SK-N-SH treated with all-trans-retinoic acid at 6 μM for 48 hours (cell line): ENCODE measurements at regions not wholly inside any gene's neighbourhood (a gene's known extent, or its start where the extent isn't known, plus 50 kb on each side); places are given as distances from the start of the nearest gene placed in this dataset.
A peak's percentile ranks its signal among the peaks of the same experiment; 100 is the strongest.

ENCODE experiments used
- ATAC-seq: fragments of 200-7000 bp; cut with Tn5 transposase; 3 replicates; pipeline ENCODE4 v1.9.1; 2020; ENCODE audit warnings: mild to moderate bottlenecking, moderate library complexity
- ARNTL ChIP-seq: fragments of 450-650 bp; formaldehyde crosslinking; IDR thresholded peaks from 2 replicates; pipeline ENCODE4 v1.5.0; 2020; ENCODE audit warnings: low read depth, mild to moderate bottlenecking, moderate library complexity, borderline replicate concordance
- CSDC2 ChIP-seq: fragments of 250-450 bp; sonication (Bioruptor Pico); IDR thresholded peaks from 2 replicates; pipeline ENCODE4 v1.5.0; 2020; ENCODE audit warnings: mild to moderate bottlenecking, moderate library complexity
- ISL1 ChIP-seq: fragments of 250-450 bp; sonication (Bioruptor Pico); IDR thresholded peaks from 2 replicates; pipeline ENCODE4 v2.1.2; 2022; ENCODE audit warnings: mild to moderate bottlenecking, moderate library complexity
- OSR1 ChIP-seq: fragments of 250-450 bp; sonication (Bioruptor Pico); IDR thresholded peaks from 2 replicates; pipeline ENCODE4 v1.8.0; 2022; ENCODE audit warnings: moderate library complexity, mild to moderate bottlenecking, inconsistent platforms
- PPARA ChIP-seq: fragments of 250-450 bp; sonication (Bioruptor Pico); IDR thresholded peaks from 2 replicates; pipeline ENCODE4 v1.5.0; 2020; ENCODE audit warnings: mild to moderate bottlenecking, borderline replicate concordance
- RARB ChIP-seq: fragments of 250-450 bp; sonication (Bioruptor Pico); IDR thresholded peaks from 2 replicates; pipeline ENCODE4 v1.8.0; 2021; ENCODE audit warnings: mild to moderate bottlenecking, moderate library complexity
- TCF4 ChIP-seq: fragments of 250-450 bp; sonication (Bioruptor Pico); IDR thresholded peaks from 2 replicates; pipeline ENCODE4 v1.8.0; 2021; ENCODE audit warnings: mild to moderate bottlenecking, moderate library complexity, borderline replicate concordance
- TOX ChIP-seq: fragments of 250-450 bp; sonication (Bioruptor Pico); IDR thresholded peaks from 2 replicates; pipeline ENCODE4 v1.8.0; 2021; ENCODE audit warnings: mild to moderate bottlenecking, moderate library complexity, borderline replicate concordance
- ZC3H10 ChIP-seq: fragments of 250-450 bp; sonication (Bioruptor Pico); IDR thresholded peaks from 2 replicates; pipeline ENCODE4 v1.5.1; 2021; ENCODE audit warnings: mild to moderate bottlenecking, moderate library complexity
- ZFP3 ChIP-seq: fragments of 250-450 bp; sonication (Bioruptor Pico); IDR thresholded peaks from 2 replicates; pipeline ENCODE4 v1.5.0; 2020; ENCODE audit warnings: mild to moderate bottlenecking, moderate library complexity
- ZFP30 ChIP-seq: fragments of 450-650 bp; formaldehyde crosslinking; IDR thresholded peaks from 2 replicates; pipeline ENCODE4 v1.5.0; 2022; ENCODE audit warnings: mild to moderate bottlenecking, moderate library complexity
- ZNF565 ChIP-seq: fragments of 450-650 bp; formaldehyde crosslinking; conservative IDR thresholded peaks from 2 replicates; pipeline ENCODE4 v1.5.0; 2020; ENCODE audit warnings: low read depth, mild to moderate bottlenecking, moderate library complexity
- TF ChIP-seq, protein P1 (sequence below): fragments of 250-450 bp; sonication (Bioruptor Pico); IDR thresholded peaks from 2 replicates; pipeline ENCODE4 v1.5.0; 2020; ENCODE audit warnings: mild to moderate bottlenecking, moderate library complexity
- TF ChIP-seq, protein P2 (sequence below): fragments of 250-450 bp; sonication (Bioruptor Pico); IDR thresholded peaks from 2 replicates; pipeline ENCODE4 v1.5.1; 2021; ENCODE audit warnings: mild to moderate bottlenecking, moderate library complexity
- TF ChIP-seq, protein P3 (sequence below): fragments of 250-450 bp; sonication (Bioruptor Pico); IDR thresholded peaks from 2 replicates; pipeline ENCODE4 v1.8.0; 2021; ENCODE audit warnings: low read depth, mild to moderate bottlenecking, moderate library complexity, borderline replicate concordance

DNA sequence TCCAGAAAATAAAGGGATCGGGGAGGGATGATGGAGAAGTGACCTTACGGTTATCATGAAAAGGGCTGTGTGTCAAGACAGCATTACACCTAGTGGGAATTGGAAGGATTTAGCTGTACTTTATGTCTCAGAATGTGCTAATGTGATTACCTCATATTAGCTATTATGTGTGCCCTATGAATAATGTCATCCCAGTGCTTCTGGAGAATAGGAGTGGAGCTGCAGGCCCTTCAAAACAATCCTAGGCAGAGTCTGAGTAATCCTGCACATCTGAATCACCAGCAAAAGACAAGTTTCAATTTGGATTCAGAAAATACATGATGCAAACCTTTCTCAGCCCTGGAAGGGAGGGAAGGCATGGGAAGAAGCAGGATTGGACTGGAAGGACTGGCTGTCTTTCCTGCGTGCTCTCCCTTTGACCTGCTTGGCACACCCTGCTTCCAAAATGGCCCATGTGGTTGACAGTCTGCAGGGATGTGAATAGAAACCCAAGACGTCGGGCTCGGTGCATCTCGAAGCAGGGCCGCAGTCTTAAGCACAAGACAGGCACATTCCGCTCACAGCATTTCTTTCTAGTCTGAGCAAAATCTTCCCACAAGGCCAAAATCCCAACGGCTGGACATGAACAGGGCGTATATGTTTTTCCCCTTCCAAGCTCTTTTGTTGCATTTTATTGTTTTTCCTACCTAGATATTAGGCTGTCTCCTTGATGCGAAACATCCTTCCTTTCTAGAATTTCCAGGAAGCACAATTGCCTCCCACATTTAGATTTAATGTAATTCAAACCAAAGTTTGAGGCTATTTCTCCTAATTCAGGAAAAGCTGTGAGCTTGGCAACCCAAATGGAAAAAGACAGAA, 54.3 kb upstream of the TARBP1 start:
- 0 out of 2 replicates have a peak, but pooled peaks have one; percentile 40 for TF ChIP-seq ZC3H10 (CRISPR knock-in tag)
- TF ChIP-seq, protein P1, sequence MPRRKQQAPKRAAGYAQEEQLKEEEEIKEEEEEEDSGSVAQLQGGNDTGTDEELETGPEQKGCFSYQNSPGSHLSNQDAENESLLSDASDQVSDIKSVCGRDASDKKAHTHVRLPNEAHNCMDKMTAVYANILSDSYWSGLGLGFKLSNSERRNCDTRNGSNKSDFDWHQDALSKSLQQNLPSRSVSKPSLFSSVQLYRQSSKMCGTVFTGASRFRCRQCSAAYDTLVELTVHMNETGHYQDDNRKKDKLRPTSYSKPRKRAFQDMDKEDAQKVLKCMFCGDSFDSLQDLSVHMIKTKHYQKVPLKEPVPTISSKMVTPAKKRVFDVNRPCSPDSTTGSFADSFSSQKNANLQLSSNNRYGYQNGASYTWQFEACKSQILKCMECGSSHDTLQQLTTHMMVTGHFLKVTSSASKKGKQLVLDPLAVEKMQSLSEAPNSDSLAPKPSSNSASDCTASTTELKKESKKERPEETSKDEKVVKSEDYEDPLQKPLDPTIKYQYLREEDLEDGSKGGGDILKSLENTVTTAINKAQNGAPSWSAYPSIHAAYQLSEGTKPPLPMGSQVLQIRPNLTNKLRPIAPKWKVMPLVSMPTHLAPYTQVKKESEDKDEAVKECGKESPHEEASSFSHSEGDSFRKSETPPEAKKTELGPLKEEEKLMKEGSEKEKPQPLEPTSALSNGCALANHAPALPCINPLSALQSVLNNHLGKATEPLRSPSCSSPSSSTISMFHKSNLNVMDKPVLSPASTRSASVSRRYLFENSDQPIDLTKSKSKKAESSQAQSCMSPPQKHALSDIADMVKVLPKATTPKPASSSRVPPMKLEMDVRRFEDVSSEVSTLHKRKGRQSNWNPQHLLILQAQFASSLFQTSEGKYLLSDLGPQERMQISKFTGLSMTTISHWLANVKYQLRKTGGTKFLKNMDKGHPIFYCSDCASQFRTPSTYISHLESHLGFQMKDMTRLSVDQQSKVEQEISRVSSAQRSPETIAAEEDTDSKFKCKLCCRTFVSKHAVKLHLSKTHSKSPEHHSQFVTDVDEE (CRISPR knock-in tag), result no peak
- no peak for TF ChIP-seq TCF4 (CRISPR knock-in tag)
- TF ChIP-seq RARB, result 0 out of 2 replicates have a peak, but pooled peaks have one; percentile 12
- TF ChIP-seq ISL1, result peak; percentile 84
- TF ChIP-seq TOX (CRISPR knock-in tag), result peak; percentile 16; the same call in 1 of the 2 replicates
- peak; percentile 62 for ATAC-seq

DNA sequence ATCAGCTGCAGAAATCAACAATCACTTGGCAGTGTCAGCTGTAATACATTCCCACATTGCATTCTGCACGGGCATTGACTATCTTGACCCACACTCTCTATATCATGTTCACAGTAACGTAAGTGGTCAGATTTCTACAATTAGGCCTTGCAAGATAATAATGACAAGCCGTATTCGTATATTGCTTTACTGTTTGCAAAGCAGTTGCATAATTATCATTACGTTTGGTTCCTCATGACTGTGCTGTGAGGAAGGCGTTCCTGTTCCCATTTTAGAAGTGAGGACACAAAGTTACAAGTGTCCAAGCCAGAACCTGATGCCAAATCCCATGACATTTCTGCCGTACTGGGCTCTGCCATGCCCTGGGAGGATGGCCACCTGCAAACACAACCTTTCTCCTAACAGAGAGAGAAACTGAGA, 53.5 kb upstream of the TARBP1 start:
- ATAC-seq, result no peak

DNA sequence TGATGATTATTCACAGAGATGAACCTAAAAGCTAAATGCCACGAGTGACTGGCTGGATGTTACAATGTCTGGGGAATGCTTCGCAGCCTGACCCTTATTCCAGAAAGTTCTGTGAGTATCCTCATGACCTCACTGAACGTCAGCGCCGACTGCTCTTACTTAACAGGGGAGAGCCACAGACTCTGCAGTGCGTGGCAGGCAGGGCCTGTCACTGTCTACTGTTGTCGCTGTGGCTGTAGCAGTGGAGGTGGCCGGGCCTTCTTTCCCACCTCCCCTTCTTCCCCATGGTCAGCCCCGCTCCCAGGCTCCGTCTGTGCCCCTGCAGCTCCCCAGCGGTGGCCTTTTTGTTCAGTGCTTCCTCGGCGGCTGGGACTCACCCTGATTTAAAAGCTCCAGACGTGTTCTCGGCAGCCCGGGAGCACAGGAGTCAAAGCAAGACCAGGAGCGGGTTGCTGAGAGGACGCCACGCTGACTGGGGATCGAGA, 52.2 kb upstream of the TARBP1 start:
- TF ChIP-seq CSDC2, result no peak
- TF ChIP-seq, all 23 proteins: peak for 0
- no peak for ATAC-seq

More for the DNA sequence above, 53.5 kb upstream of the TARBP1 start:
- no peak for TF ChIP-seq ZFP3 (CRISPR knock-in tag)
- no peak for TF ChIP-seq OSR1 (CRISPR knock-in tag)
- TF ChIP-seq, protein P2, sequence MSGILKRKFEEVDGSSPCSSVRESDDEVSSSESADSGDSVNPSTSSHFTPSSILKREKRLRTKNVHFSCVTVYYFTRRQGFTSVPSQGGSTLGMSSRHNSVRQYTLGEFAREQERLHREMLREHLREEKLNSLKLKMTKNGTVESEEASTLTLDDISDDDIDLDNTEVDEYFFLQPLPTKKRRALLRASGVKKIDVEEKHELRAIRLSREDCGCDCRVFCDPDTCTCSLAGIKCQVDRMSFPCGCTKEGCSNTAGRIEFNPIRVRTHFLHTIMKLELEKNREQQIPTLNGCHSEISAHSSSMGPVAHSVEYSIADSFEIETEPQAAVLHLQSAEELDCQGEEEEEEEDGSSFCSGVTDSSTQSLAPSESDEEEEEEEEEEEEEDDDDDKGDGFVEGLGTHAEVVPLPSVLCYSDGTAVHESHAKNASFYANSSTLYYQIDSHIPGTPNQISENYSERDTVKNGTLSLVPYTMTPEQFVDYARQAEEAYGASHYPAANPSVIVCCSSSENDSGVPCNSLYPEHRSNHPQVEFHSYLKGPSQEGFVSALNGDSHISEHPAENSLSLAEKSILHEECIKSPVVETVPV (CRISPR knock-in tag), result no peak
- TF ChIP-seq ZFP30 (CRISPR knock-in tag), result no peak
- TF ChIP-seq TCF4 (CRISPR knock-in tag), result no peak
- TF ChIP-seq, protein P1 (CRISPR knock-in tag), result no peak
- TF ChIP-seq ARNTL, result no peak
- no peak for TF ChIP-seq ZNF565
- no peak for TF ChIP-seq PPARA (CRISPR knock-in tag)
- TF ChIP-seq, protein P3, sequence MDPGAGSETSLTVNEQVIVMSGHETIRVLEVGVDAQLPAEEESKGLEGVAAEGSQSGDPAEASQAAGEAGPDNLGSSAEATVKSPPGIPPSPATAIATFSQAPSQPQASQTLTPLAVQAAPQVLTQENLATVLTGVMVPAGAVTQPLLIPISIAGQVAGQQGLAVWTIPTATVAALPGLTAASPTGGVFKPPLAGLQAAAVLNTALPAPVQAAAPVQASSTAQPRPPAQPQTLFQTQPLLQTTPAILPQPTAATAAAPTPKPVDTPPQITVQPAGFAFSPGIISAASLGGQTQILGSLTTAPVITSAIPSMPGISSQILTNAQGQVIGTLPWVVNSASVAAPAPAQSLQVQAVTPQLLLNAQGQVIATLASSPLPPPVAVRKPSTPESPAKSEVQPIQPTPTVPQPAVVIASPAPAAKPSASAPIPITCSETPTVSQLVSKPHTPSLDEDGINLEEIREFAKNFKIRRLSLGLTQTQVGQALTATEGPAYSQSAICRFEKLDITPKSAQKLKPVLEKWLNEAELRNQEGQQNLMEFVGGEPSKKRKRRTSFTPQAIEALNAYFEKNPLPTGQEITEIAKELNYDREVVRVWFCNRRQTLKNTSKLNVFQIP (CRISPR knock-in tag), result no peak

DNA sequence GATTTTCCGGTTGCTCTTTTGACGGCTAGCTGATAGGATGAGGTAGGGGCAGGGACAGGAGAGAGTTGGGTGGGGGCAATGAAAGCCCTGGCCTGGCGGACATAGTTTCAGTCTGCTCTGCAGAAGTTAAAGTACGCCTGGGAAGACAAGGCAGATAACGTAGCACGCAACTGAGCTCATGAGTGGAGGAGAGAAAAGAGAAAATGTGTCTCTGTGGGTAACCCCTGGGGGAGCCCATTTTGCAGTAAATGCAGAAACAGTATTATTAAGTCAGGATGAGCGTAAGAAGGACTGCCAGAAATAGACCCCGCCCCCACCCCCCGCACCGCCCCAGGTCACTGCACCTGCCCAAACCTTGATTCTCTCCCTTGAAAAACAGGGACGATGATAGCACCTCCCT, 51.7 kb upstream of the TARBP1 start:
- TF ChIP-seq ZNF565, result no peak
- TF ChIP-seq, protein P1 (CRISPR knock-in tag), result no peak
- no peak for ATAC-seq
